Dedifferentiated amniotic fluid mesenchymal stem cell (primary cell): ENCODE measurements at regions not wholly inside any gene's neighbourhood (a gene's known extent, or its start where the extent isn't known, plus 50 kb on each side); places are given as distances from the start of the nearest gene placed in this dataset.

ENCODE experiments used
- DNase-seq: peaks from one replicate; pipeline ENCODE4 v3.0.0-alpha.2; 2016; ENCODE audit errors: extremely low spot score

- DNase-seq = no peak
Measured at GRCh38 chr1:90558754-90559378, 158.2 kb downstream of the BARHL2 start.

GRCh38 chr1:90558126-90558525, 159.0 kb downstream of the BARHL2 start:
- DNase-seq = no peak

- no peak for DNase-seq
Measured at GRCh38 chr1:90557706-90558105, 159.4 kb downstream of the BARHL2 start.

GRCh38 chr1:90550626-90551406, 166.3 kb downstream of the BARHL2 start:
- no peak for DNase-seq

- no peak for DNase-seq
Measured at GRCh38 chr1:90544356-90544755, 172.7 kb downstream of the BARHL2 start.

GRCh38 chr1:90537606-90538362, 179.3 kb downstream of the BARHL2 start:
- no peak for DNase-seq

- DNase-seq = no peak
Measured at GRCh38 chr1:90534663-90535295, 182.3 kb downstream of the BARHL2 start.

GRCh38 chr1:90534116-90534515, 183.0 kb downstream of the BARHL2 start:
- no peak for DNase-seq

- DNase-seq = no peak
Measured at GRCh38 chr1:90526954-90527353, 190.1 kb downstream of the BARHL2 start.

- no peak for DNase-seq
Measured at GRCh38 chr1:90522432-90522831, 194.7 kb downstream of the BARHL2 start.

- DNase-seq = no peak
Measured at GRCh38 chr1:90513956-90514355, 203.1 kb downstream of the BARHL2 start.

- DNase-seq = no peak
Measured at GRCh38 chr1:90512441-90512840, 204.7 kb downstream of the BARHL2 start.

GRCh38 chr1:90510143-90510542, 207.0 kb downstream of the BARHL2 start:
- DNase-seq = no peak

- DNase-seq = no peak
Measured at GRCh38 chr1:90509225-90510048, 207.7 kb downstream of the BARHL2 start.

GRCh38 chr1:90508376-90509167, 208.5 kb downstream of the BARHL2 start:
- no peak for DNase-seq

GRCh38 chr1:90507173-90507572, 209.9 kb downstream of the BARHL2 start:
- DNase-seq = no peak

- no peak for DNase-seq
Measured at GRCh38 chr1:90505806-90506205, 211.3 kb downstream of the BARHL2 start.

- DNase-seq = no peak
Measured at GRCh38 chr1:90504509-90504908, 212.6 kb downstream of the BARHL2 start.

- DNase-seq = no peak
Measured at GRCh38 chr1:90502696-90503095, 214.4 kb downstream of the BARHL2 start.

- no peak for DNase-seq
Measured at GRCh38 chr1:90502194-90502593, 214.9 kb downstream of the BARHL2 start.

- no peak for DNase-seq
Measured at GRCh38 chr1:90501281-90501680, 215.8 kb downstream of the BARHL2 start.
